H1 (cell line): ENCODE measurements at regions not wholly inside any gene's neighbourhood (a gene's known extent, or its start where the extent isn't known, plus 50 kb on each side); places are given as distances from the start of the nearest gene placed in this dataset.

Experiments used
- CTBP2 ChIP-seq: IDR thresholded peaks from 2 replicates; pipeline ENCODE4 v1.7.0; 2011; ENCODE audit warnings: borderline replicate concordance, mild to moderate bottlenecking, moderate library complexity, mixed read lengths, low read length; ENCODE audit not compliant: insufficient read depth, insufficient read length
- EGR1 ChIP-seq: IDR thresholded peaks from 2 replicates; pipeline ENCODE4 v1.6.1; 2011; ENCODE audit warnings: low read depth, low read length, borderline replicate concordance
- HDAC2 ChIP-seq, 2 experiments: fragments of 300-600 bp in 1 of 2; sonication (generic) in 1 of 2; IDR thresholded peaks; 2 replicates each; pipeline ENCODE4 v1.6.1; 2011 to 2012; ENCODE audit warnings: low read depth in 2 of 2, low read length in 2 of 2, mild to moderate bottlenecking in 2 of 2, moderate library complexity in 2 of 2, borderline replicate concordance in 1 of 2, inconsistent platforms in 1 of 2
- KDM4A ChIP-seq: IDR thresholded peaks from one replicate; pipeline ENCODE4 v1.7.1; 2012; ENCODE audit warnings: low read depth, mild to moderate bottlenecking, moderate library complexity, low read length, inconsistent platforms; ENCODE audit not compliant: severe bottlenecking

- no peak for TF ChIP-seq HDAC2 (IDR thresholded peaks at IDR 0.05; ENCODE audit: borderline replicate concordance in 1 of 2, low read depth in 2 of 2, low read length in 2 of 2)
- TF ChIP-seq KDM4A = no peak
- no peak for TF ChIP-seq CTBP2
- TF ChIP-seq EGR1 = no peak
Measured at GRCh38 chr17:27066315-27066714, 227.6 kb upstream of the WSB1 start (continued).
